GM19395 (cell line): ENCODE measurements at regions not wholly inside any gene's neighbourhood (a gene's known extent, or its start where the extent isn't known, plus 50 kb on each side); places are given as distances from the start of the nearest gene placed in this dataset.
"Not testable (repeated sequence)": the region's sequence is repeated elsewhere in the genome, so short reads cannot be mapped to it uniquely, and the experiment has no call there.

Experiments used
- ATAC-seq: cut with Tn5 transposase; IDR thresholded peaks from one replicate; pipeline ENCODE4 v1.9.1; 2021; ENCODE audit warnings: mild to moderate bottlenecking, moderate library complexity; ENCODE audit not compliant: unreplicated experiment

GRCh38 chr5:60489377-60489776 is 210.6 kb downstream of the DEPDC1B start:
- no peak for ATAC-seq

- ATAC-seq = no peak
Measured at GRCh38 chr5:60488466-60489130, 211.4 kb downstream of the DEPDC1B start.

DNA sequence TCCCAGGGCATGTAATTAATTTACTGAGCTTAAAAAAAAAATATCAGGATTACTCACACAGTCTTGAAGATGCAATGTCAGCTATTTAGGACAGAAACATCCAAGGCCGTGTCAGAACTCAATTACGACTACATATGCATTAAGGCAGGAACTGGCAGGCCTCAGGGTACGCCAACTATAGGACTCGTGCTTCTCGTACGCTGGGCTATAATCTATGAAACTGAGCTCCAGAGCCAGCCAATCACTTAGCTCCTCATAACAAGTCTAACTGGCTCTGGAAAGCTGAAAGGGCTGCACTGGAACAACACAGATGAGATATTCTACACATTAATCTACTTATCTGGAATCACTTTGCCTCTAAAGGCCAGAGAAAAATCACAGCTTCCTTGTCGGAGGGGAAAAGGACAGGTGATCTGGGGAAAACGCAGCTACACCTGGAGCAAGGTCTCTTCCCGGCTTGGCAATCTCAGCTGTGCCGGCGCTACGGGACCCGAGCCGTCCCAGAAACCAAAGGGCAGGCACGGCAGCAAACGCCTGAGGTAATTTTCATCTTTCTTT is 212.0 kb downstream of the DEPDC1B start:
- ATAC-seq = no peak

DNA sequence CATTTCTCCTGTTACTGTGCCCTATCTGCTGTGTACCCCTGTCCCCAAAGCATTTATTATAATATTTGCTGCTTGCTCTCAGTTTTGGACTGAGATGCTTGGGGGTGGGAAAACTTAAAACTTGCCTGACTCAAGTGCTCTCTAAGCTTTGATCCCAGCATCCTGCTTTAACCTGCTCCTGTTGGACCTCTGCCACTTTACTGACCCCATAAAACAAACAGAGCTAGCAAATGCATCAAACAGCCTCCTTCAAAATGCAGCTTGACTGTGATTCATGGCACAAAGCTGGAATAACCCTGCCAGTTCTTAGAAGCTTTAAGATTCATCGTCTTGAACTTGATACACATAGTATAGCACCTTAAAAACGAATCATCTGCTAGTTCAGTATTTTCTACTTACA is 212.5 kb downstream of the DEPDC1B start:
- ATAC-seq = no peak

DNA sequence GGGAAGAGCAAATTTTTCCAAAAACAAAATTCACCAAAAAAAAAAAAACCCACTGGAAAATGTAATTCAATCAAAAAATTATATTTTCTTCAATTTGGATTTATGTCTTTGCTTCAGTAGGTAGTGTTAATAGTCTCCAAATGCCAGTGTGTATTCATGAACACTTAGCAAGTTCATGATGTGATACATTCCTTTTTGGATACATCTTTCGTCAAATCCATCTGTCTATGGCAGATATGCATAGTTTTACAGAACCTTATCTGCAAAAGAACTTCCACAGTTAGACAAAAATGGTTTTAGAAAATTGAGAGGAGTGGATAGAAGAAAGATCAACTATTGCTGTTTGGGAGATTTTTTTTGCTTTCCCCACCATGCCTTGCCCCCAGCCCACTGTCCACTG is 214.6 kb downstream of the DEPDC1B start:
- no peak for ATAC-seq

GRCh38 chr5:60483050-60483449 is 216.9 kb downstream of the DEPDC1B start:
- no peak for ATAC-seq

DNA sequence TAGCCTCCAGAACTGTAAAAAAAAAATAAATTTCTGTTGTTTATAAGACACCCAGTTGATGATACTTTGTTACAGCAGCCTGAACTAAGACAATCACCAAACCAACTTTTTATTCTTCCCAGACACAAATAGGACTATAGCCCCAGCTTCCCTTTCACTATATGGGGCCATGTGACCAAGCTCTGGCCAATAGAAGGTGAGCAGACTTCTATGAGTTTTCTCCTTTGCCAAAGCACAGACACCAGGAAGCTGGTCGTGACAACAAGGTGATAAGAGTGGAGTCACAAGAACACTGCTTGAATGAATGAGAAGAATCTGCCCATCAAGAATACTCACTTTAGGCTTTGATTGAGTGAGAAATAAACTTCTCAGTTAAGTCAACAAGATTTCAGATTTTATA is 217.7 kb downstream of the DEPDC1B start:
- no peak for ATAC-seq

GRCh38 chr5:60479542-60479941 is 220.4 kb downstream of the DEPDC1B start:
- no peak for ATAC-seq

DNA sequence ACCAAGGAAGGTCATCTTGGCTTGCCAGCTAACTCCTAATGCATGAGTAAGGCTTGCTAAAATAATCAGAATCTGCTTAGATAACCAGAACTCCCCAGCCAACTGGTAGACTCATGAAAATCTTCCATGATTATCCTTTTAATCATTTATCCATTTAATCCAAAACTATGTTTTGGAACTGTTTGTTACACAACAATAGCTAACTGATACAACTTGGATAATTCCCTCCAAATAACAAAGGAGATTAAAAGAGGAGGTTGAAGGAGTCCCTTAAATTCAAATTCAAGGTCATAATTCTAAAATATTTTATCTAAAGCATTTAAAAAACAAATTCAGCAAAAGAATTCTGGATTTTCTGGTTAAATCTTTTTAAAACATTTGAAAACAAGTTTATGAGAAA is 222.1 kb downstream of the DEPDC1B start:
- no peak for ATAC-seq

DNA sequence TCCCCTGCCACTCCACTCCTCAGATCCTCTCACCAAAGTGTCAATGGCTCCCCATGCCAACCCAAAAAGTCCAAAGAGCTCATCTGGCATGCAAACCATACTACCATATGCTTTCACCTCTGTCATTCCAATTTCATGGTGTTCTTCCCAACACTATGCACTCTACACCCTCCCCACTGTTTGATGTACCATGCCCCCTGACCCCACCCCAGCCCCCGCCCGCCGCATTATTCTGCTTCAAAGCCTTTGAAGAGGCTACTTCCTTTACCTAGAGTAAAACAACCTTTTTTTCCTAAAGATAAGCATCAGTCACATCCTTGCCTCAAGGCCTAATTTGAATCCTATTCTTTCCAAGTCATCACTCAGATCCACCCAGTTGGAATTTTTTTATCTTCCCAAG is 226.3 kb downstream of the DEPDC1B start:
- no peak for ATAC-seq

DNA sequence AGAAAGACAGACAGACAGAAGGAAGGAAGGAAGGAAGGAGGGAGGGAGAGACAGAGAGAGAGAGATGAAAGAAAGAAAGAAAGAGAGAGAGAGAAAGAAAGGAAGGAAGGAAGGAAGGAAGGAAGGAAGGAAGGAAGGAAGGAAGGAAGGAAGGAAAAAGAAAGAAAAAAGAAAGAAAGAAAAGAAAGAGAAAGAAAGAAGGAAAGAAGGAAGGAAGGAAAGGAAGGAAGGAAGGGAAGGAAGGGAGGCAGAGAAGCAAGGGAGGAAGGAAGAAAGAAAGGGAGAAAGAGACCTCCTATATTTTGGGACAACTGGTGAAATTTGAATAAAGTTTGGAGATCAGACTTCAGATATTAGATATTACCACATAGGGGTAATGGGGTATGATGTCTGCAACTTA is 226.9 kb downstream of the DEPDC1B start:
- ATAC-seq = not testable (repeated sequence)

DNA sequence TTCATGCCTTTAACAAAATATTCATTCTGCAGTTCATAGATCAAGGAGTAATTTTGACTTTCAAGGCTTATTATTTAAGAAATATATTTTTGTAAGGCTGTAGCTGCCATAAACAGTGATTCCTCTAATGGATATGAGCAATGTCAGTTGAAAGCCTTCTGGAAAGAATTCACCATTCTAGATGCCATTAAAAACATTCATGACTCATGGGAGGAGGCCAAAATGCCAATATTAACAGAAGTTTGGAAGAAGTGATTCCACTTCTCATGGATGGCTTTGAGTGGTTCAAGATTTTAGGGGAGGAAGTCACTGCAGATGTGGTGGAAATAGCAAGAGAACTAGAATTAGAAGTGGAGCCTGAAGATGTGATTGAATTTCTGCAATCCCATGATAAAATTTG is 229.1 kb downstream of the DEPDC1B start:
- no peak for ATAC-seq

- no peak for ATAC-seq
Measured at GRCh38 chr5:60469286-60469685, 230.7 kb downstream of the DEPDC1B start.

DNA sequence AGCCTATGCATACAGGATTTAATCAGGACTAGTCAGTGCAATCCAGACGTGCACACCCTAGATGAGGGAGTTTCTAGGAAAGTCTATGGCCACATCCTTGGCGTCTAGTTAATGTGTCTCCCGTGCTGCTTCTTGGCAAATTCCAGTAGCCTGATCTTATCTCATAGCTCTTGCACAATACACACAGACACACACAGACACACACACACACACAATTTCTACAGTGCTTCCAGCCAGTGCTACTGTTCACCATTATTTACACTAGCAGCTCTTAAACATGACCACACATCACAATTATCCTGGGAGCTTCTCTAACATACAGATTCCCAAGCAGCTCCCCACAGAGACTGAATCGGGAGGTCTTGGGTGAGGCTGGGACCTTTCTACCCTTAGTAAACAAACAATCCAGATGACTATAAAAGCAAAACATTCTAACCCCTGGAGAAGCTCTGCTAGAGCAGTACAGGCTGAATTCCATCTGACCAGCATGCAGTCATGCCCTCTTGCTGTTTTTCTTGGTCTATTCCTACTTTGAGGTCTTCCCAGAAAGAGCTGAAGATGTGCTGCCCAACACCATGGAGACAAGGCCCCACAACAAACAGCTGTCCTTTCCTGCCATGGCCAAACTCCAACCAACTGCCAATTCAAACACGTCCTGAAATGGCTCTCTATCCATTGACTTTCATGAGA is 236.6 kb downstream of the DEPDC1B start:
- no peak for ATAC-seq

GRCh38 chr5:60458666-60459065 is 241.3 kb downstream of the DEPDC1B start:
- ATAC-seq = no peak

GRCh38 chr5:60457233-60457632 is 242.7 kb downstream of the DEPDC1B start:
- no peak for ATAC-seq

- no peak for ATAC-seq
Measured at GRCh38 chr5:60455589-60455988, 244.4 kb downstream of the DEPDC1B start.

DNA sequence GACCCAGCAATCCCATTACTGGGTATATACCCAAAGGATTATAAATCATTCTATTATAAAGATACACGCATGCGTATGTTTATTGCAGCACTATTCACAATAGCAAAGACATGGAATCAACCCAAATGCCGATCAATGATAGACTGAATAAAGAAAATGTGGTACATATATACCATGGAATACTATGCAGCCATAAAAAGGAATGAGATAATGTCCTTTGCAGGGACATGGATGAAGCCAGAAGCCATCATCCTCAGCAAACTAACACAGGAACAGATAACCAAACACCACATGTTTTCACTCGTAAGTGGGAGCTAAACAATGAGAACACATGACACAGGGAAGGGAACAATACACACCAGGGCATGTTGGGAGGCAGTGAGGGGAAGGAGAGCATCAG is 245.7 kb downstream of the DEPDC1B start:
- ATAC-seq = not testable (repeated sequence)

- no peak for ATAC-seq
Measured at GRCh38 chr5:60453186-60453976, 246.6 kb downstream of the DEPDC1B start.

- ATAC-seq = no peak
Measured at GRCh38 chr5:60448600-60448999, 251.4 kb downstream of the DEPDC1B start.

GRCh38 chr5:60447488-60447920 is 252.5 kb downstream of the DEPDC1B start:
- ATAC-seq = no peak

DNA sequence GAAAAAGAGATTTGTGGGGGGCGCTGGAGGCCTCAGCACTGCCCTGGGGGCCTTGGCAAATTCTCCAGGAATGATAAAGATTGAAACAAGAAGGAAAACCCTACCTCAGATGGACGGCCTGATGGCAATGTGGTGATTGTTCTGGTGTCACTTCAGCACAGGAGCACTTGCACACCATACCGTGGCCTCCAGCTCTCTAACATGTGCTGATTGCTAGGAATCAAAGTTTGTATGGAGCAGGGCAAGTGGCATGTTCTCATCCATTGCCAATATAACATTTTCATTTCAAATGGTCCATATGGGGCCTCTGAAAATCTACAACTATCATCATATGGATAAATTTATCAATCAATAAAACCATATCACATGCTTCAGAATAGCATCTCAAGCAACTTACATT is 253.0 kb downstream of the DEPDC1B start:
- no peak for ATAC-seq
